Renal cortex interstitium (tissue), 11 donors: ENCODE measurements at regions not wholly inside any gene's neighbourhood (a gene's known extent, or its start where the extent isn't known, plus 50 kb on each side); places are given as distances from the start of the nearest gene placed in this dataset.

ENCODE experiments used
- DNase-seq, 11 donors: peaks; one replicate each; pipeline ENCODE4 v3.0.0-alpha.2; 2013; ENCODE audit warnings: low read depth in 9 of 11, low spot score in 4 of 11; ENCODE audit errors: extremely low read depth in 1 of 11

DNA sequence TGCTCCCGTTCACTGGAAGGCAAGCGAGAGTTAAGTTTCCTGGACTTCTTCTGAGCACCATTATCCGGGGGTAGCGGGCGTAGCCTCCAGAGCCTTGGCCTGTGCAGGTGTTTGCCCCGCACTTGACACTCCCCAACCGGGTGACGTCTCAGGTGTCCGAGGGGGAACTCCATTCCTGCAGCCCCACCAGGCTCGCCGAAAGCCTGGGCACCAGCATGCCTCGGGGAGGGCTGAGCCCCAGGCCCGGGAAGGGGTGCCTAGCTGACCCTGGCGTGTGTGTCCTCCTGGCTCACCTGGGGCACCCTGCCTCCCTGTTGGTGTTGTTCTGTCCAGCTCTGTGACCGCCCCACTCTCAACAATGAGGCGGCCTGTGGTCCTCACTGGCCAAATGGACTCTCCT lies 109.4 kb upstream of the GPR26 start:
- DNase-seq = no peak

GRCh38 chr10:123557366-123558108 lies 108.6 kb upstream of the GPR26 start:
- DNase-seq = no peak

DNA sequence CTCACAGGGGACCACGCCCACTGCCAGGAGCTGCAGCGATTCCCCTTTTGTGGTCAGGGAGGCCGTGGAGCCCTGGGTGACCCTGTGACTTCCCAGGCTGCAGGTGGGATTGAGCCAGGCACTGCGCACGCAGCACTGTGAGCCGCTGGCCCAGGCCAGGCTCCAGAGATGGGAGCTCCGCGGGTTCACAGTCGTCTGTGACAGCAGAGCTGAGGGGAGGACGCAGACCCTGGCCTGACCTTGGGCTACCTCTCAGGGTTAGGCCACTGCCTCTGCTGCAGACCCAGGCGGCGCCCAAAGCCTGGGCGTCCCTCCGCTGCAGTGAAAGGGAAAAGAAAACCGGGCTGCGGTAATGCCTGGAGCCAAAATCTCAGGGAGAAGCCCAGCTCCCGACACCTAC lies 107.5 kb upstream of the GPR26 start:
- DNase-seq = no peak

- DNase-seq = peak; percentile 24 to 55 (median 42)
Measured at GRCh38 chr10:123559066-123559822, 106.9 kb upstream of the GPR26 start.

- DNase-seq = no peak
Measured at GRCh38 chr10:123559823-123560092, 106.4 kb upstream of the GPR26 start.

DNA sequence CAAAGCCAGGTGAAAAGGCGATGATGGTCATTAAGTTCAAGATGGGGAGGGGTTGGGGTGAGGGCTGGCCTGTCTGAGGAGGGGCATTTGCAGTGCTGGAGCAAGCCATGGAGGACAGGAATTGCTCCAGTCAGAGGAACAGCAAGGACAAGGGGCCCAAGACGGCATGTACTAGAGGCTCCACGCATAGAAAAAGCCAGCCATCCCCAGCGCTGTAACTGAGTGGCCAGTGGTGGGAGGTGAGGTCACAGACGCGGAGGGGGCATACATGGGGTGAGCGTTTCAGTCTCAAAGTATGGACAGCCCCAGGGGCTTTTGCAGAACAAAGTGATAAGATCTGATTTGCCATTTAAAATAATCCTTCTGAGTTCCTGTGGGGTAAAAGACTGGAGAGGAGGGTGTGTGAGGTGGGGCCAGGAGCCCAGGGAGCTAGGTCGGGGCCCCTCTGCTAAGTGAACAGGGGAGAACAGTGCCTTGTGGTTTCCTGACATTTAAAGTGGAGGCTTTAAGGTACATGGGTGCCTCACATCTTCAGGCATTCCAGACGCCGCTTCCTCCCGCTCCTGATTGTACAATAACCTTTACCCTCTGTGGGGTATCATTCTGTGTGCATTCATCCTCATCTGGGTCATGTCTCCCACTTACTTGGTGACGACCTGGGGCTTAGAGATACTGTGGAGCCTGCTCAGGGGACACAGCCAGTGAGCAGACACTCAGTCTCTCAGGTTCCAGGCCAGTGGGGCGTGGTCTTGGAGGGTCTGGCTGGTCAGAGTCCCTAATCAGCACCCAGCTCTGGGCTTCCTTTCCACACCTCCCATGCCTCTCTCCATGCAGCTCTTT lies 105.6 kb upstream of the GPR26 start:
- DNase-seq = no peak

DNA sequence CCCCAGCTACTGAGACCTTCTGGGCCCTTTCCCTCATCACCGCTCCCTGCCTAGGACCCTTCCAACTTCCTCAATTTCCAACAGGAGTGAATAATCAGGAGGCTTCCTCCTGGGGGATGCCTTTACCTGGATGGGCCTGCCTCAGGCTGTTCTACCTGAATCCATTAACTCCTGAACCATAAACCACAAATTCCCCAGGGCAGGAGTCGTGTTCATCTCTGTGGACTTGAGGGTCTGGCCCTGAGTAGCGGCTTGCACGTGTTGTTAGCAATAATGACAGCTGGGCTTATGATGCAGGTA lies 105.1 kb upstream of the GPR26 start:
- no peak for DNase-seq

- DNase-seq = no peak
Measured at GRCh38 chr10:123562387-123562786, 103.8 kb upstream of the GPR26 start.

DNA sequence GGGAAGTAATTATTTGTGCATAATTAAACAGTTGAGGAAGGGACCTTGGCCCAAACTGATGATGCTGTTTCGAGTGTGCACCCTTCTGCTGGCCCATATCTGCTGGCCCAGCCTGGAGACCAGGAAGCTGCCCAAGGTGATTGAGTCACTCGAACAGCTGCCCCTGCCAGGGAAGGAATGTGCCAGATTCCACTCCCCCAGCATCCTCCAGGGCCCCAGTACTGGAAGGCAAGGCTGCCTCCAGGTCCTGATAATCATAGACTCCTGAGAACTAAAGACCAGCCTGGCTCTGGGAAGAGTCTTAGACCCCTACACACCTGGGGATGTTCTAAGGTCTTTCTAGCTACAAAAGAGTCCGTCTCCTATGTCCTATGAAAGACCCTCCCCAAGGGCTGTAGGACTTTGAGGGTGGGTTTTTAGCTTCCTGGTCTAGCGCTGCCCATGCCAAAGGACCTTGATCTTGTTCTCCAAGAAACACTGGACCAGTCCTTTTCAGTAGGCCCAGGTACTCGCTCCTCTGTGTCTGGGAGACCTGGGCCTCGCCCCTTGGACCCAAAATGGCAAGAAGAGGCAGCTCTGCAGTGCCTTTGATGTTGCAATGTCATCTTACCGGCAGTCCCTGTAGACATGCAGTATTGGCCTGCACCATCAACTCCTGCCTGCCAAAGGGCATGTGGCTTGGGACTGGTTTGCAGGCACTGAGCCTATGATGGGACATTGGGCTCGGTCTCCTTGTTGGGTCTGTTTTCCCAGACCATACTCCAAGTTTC lies 103.2 kb upstream of the GPR26 start:
- DNase-seq = no peak

- DNase-seq = no peak
Measured at GRCh38 chr10:123563581-123563855, 102.6 kb upstream of the GPR26 start.

GRCh38 chr10:123563994-123564393 lies 102.2 kb upstream of the GPR26 start:
- DNase-seq = no peak

GRCh38 chr10:123564631-123565030 lies 101.5 kb upstream of the GPR26 start:
- no peak for DNase-seq

DNA sequence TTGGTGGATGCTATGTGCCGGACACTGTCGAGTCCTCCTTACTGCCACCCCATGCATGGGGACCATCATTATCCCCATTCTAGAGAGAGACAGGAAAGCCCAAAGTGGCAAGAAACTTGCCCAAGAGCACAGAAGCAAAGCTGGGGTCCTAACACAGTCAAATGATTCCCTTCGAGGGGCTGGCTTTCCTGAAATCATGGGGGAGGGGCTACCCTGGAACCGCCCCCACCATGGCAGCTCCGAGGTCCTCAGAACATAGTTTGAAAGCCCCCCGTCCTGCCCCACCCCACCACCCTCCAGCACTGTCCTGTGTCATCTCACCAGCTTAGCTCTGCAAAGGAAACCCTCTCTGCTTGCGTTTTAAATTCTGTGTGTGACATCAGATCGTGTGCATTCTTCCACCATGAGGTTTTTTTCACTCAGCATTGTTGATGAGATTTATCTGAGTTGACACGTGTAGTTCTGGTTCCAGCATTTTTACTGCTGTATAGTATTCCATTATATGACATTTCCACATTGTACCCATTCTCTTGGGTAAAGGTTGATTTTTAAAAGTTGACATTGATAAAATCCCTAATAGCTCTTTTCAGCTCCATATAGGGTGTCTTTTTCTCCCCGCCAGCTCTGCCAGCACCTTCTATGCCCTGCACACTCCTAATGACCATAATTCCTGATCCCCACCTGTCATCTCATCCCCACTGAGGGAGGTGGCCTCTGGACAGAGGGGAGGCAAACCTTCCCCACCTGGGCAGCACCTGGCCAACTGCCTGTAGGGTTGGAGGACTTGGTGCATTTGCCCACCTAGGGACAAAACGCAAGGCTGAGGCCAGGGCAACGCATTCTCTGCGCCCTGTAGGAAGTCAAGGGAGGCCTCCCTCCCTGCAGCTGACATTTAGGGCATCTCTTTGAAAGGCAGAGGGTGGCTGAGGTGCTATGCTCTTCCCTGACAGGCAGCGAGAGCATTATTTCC lies 100.2 kb upstream of the GPR26 start:
- no peak for DNase-seq

DNA sequence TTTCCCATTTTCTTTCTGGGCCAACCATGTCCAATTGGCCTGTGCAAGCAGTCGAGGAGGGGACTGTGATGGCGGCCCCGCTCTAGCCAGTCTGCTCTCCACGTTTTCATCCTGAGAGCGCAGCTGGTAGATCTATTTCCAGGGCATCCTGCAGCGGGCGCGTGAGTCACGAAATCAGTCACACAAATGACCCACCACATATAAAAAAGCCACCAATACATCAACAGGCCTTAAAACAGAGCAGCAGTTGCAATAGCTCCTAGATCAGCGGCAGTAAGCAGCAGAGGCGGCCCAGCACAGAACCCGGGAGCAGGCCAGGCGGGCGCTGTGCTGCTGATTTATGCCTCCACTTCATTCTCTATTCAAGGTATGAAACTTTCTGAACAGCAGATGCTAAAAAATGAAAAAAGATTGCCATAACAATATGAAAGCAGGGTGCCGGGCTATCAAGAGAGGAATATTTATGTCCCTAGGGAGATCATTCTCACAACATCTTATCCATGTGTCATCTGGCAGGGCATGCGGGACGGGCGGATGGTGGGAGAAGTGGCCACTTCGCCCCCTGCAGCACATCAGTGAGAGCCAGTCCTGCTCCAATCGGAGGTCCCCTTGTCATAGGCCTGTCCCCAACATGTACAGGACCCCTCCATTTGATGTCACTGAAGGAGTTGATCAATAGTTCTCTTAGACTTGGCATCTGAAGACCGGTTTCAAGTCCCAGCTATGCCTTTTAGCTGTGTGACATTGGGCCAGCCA lies 98.0 kb upstream of the GPR26 start:
- no peak for DNase-seq

DNA sequence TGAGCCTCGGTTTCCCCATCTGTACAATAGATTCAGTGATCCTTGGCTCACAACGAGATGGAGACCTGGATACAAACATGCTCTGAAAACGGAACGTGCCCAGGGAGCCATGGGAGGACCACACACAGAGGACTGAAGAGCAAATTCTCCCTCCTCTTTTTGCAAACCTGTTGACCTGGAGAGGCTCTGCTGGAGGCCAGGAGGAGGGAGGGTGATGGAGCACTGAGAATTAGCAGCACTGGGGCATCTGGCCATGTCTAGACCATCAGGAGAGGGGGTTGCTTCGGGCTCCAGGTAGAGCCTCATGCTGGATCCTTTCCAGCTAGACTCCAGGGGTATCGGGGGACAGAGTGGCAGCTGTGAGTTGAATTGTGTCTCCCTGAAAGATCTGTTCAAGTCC lies 97.4 kb upstream of the GPR26 start:
- no peak for DNase-seq

DNA sequence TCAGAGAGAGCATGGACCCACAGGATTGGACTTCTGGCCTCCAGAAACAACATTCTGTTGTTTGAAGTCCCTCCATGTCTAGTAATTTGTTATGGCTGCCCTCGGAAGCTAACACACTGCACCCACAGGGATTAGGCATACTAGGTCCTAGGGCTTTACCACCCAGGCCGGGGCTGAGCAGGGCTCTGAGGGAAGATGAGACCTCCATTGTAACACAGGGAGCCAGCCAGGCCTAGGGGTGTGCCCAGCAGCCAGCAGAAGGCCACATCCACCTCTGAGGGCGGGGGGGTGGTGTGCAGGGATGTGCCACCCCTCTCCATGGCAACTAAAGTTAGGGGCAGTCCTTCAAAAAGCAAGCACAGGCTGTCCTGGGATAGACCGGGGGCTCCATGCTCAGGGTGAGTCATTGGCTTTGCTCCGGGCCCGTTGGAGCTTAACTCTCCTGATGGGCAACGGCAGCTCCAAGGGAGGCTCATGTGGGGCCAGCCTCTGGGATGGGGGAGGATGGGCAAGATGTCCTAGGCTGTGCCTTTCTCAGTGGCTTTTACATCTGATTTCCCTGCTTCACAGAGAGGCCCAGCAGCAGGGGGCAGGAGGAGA lies 96.6 kb upstream of the GPR26 start:
- DNase-seq = no peak

- no peak for DNase-seq
Measured at GRCh38 chr10:123570051-123570897, 95.9 kb upstream of the GPR26 start.
